HG03095 (cell line): ENCODE measurements at regions not wholly inside any gene's neighbourhood (a gene's known extent, or its start where the extent isn't known, plus 50 kb on each side); places are given as distances from the start of the nearest gene placed in this dataset.
"Not testable (repeated sequence)": the region's sequence is repeated elsewhere in the genome, so short reads cannot be mapped to it uniquely, and the experiment has no call there.

Source experiments
- ATAC-seq: cut with Tn5 transposase; IDR thresholded peaks from one replicate; pipeline ENCODE4 v1.9.1; 2021; ENCODE audit warnings: moderate library complexity; ENCODE audit not compliant: unreplicated experiment

GRCh38 chr18:39244242-39244641 is 1678.6 kb upstream of the CELF4 start:
- ATAC-seq, result no peak

GRCh38 chr18:39241534-39241933 is 1675.9 kb upstream of the CELF4 start:
- ATAC-seq, result no peak

- ATAC-seq, result no peak
Measured at GRCh38 chr18:39238981-39239660, 1673.5 kb upstream of the CELF4 start.

DNA sequence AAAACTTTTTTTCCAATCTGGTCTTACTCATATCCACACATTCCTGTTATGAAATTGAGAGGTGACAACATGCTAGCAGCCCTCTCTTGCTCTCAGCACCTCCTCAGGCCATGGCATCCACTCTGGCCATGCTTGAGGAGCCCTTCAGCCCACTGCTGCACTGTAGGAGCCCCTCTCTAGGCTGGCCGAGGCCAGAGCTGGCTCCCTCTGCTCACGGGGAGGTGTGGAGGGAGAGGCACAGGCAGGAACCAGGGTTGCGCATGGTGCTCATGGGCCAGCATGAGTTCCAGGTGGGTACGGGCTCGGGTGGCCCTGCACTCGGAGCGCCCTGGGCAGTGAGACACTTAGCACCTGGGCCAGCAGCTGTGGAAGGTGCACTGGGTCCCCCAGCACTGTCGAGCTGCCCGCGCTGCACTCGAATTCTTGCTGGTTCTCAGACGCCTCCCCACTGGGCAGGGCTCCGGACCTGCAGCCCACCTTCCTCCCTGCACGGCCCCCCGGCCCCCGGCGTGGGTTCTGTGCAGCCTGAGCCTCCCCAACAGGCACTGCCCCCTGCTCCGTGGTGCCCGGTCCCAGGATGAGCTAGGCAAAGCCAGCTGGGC is 1669.6 kb upstream of the CELF4 start:
- ATAC-seq, result no peak

- ATAC-seq, result no peak
Measured at GRCh38 chr18:39232937-39233336, 1667.3 kb upstream of the CELF4 start.

GRCh38 chr18:39232490-39232889 is 1666.9 kb upstream of the CELF4 start:
- ATAC-seq, result no peak

DNA sequence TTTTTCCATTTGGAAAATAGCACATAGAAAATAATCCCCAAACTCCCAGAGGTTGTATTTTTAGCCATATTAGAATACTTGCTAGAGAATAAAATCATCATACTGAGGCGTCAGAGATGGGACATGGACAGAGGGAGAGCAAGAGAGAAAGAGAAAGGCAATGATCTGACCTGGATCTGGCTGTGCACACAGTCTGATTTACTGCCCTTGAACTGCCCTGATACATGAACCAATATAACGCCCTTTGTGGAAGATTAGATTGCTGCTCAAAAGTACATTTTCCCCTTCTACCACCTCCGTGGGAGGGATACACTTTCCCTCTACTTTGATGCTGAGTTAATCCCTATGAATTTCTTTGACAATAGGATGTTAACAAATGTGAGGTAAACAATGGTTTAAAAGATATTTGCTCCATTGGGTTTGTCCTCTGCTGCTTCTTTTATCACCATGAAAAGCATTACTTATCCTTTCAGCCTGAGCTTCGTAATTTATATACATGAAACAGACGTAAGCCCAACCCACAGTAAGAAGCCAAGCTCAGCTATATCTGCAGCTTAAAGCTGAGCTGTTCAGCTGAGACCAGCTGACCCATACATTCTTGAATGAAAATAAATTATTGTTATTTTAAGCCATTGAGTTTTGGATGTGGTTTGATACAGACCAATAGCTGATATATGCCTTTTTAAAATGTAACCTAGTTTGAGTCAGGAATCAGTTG is 1664.6 kb upstream of the CELF4 start:
- no peak for ATAC-seq

GRCh38 chr18:39227769-39228168 is 1662.2 kb upstream of the CELF4 start:
- ATAC-seq, result not testable (repeated sequence)

DNA sequence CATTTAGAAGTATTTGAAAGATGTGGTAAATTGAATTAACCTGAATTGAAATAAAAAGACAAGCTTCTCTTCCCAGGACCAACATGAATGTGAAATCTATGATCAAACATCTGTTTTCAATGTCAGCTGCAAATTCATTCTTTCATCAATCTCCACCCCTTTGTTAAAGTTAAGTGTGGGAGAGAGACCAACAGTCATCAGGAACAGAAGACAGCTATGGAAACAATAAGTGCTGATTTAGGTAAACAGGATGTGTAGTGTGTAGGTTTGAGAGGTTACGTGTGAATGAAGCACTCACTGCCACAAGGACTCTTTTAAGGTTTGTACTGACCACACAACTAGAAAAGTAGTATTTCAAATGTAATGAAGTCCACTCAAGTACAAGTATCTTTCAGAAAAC is 1659.8 kb upstream of the CELF4 start:
- ATAC-seq, result no peak

GRCh38 chr18:39223283-39223682 is 1657.7 kb upstream of the CELF4 start:
- ATAC-seq, result no peak

- ATAC-seq, result no peak
Measured at GRCh38 chr18:39215920-39216319, 1650.3 kb upstream of the CELF4 start.

GRCh38 chr18:39211461-39211860 is 1645.9 kb upstream of the CELF4 start:
- ATAC-seq, result no peak

DNA sequence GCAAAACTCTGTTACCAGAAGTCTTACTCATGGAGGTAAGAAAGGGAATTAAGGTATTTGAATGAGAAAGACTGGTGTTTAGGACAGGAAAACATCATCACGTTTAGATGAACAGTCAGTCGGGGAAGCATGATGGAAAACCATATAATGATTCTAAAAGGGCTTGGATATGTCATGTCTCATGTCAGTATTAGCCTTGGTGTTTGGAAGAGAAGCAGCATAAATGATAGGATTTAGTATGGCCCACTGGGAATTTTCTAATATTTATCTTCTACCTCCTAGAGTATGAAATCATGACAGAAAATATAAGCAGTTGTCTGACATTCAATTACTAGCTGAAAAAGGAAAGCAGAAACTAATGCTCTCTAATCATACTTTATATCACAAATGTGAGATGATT is 1643.6 kb upstream of the CELF4 start:
- ATAC-seq, result no peak

- no peak for ATAC-seq
Measured at GRCh38 chr18:39208729-39209128, 1643.1 kb upstream of the CELF4 start.

DNA sequence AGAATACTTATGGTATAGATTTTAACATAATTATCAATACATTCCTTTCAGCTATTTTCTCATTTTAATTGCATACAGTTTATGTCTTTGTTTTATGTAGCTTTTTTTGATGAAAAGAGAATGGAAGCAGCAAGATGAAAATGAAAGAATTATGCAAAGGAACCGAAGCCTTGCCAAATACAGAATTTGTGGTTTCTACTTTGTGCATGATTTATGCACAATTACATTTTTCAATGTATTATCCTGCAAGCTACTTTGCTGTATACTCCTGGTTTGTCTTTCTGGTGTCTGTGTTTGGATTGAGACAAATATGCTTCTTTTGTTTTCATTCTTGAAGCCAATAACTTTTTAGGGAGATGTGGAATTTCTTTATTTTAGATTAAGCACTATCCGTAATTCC is 1642.6 kb upstream of the CELF4 start:
- no peak for ATAC-seq

- not testable (repeated sequence) for ATAC-seq
Measured at GRCh38 chr18:39206398-39207103, 1641.0 kb upstream of the CELF4 start.

- ATAC-seq, result no peak
Measured at GRCh38 chr18:39205565-39206195, 1640.1 kb upstream of the CELF4 start.

DNA sequence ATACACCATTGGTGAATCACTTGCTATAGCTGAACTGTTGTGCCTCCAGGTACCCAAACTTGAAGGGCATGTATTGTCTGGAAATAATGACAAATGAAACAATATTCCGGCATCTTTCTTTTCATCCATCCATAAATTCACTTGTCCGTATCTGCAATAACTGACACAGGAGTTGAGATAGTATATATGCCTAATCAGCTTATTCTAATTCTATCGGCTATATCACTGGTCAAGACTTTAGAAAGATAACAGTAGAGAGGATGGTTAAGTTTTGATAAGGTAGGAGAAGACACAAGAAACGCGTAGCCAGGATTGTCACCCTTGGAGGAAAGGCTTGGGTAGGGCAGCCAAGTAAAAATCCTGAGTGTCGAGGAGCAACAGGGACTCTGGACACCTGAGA is 1634.6 kb upstream of the CELF4 start:
- ATAC-seq, result no peak

DNA sequence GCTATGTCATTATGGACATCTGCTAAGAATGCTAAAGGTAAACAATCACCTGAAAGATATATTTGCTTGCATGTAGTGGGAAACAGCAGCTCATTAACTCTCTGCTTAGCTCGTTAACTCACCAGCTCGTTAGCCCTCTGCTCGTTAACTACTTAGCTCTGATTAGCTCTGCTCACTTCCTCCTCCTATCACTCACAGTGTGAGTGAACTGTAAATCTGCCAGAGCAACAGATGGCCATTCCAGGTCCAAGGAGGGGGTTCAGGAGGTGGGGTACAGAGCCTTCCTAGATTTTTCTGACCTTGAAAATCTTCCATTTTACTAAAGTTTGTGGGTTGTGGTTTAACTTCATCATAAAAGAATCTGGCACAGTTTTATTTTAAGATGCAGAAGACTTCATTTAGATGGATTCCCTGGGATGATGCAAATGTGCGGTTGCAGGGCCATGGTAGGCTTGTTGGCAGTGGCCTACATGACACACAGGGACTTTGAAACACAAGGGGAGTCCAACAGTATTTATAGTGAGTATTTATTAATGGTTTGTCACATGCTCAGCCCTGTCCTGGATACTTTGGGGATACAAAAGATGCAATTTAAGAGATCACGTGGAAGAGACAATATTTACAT is 1633.7 kb upstream of the CELF4 start:
- no peak for ATAC-seq

GRCh38 chr18:39198376-39198775 is 1632.8 kb upstream of the CELF4 start:
- ATAC-seq, result no peak

GRCh38 chr18:39191931-39192330 is 1626.3 kb upstream of the CELF4 start:
- no peak for ATAC-seq
